HG02970 (cell line): ENCODE measurements at regions not wholly inside any gene's neighbourhood (a gene's known extent, or its start where the extent isn't known, plus 50 kb on each side); places are given as distances from the start of the nearest gene placed in this dataset.

Experiments
- ATAC-seq: cut with Tn5 transposase; IDR thresholded peaks from one replicate; pipeline ENCODE4 v1.9.1; 2021; ENCODE audit warnings: mild to moderate bottlenecking, moderate library complexity, moderate number of reproducible peaks; ENCODE audit not compliant: unreplicated experiment, low FRiP score

DNA sequence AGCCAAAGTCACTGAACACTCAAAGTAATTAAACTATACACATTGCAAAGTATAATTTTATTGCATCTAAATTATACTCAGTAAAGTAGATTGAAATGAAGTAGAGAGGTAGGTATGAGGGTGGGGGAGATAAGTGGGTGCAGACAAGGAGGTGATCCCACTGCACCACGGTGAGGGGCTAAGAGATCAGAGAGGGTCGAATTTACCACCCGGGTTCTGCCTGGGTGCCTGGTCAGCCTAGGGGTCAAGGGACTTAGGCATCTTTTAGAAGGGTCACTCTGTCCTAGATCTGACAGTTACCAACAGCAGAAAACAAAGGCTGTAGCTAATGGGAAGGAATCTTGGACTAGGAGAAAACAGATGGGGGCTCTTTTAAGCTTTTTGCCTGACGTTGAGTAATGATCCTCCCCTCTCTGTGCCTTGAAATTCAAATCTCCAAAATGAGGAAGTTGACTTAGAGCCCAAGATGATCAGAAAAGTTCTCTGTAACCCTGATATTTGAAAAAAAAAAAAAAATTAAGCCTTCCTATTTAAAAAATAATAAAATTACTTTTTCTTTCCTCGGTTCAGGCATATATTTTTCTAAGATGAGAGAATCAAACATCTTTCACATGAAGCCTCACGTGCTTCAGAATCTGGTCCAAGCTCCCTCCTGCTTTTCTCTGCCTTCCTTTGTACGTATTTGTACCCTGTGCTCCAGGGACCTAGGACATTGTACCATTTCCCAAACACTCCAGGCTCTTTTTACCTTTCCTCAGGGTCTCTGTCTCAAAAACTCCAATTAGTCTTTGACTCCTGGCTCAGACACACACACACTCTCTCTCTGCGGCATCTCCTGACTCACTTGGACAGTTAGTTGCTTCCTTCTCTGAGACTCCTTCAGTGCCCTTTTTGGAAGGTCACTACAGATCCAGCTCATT lies 353.9 kb downstream of the CYRIA start:
- no peak for ATAC-seq

DNA sequence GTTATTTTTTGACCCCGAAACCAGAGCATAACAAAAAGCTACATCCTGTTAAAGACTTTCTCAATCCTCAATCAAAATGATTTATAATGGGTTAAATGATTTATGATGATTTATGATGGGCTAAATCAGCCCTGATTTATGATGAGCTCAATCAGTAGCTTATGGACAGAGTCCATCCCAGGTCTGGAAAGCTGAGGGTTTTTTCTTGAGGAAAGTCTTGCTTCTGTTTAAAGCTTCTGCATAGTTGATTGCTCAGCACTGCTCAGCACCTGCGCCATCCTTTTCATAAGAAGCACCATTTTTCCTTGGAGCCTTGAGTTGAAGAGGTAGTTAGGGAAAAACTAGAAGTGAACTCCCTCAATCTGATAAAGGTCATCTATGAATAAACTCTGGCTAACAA lies 356.8 kb downstream of the CYRIA start:
- no peak for ATAC-seq

DNA sequence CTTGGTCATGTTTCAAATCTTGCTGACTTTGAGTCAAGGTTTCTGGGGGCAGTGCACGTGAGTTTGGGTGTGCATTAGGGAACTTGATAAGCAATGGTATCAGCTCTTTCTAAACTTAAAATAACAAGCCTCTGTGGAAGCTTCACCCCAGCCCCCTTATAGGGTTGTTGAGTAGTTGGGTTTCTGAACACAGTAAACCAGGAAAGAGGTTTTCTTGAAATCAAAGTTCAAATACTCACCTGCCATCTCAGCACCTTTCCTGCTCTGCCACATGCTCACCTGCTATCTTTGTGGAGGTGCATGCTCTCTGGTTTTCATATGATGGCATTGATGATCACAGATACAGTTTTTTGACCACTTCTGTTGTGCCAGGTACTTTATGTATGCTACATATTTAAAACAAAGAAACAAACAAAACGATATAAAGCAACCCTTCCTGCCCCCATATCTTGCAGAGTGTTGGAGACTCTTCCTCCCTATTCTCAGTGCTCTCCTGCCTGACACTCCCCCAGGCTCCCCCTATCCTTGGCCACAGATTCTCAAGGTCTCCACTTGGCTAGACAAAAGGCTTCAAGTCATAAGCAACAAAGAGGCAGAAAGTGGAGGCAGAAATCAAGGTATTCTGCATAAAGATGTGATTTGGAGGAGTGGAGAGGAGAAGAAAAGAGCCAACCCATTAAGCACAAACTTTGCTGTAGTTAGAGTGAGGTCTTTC lies 360.6 kb downstream of the CYRIA start:
- ATAC-seq, result no peak

DNA sequence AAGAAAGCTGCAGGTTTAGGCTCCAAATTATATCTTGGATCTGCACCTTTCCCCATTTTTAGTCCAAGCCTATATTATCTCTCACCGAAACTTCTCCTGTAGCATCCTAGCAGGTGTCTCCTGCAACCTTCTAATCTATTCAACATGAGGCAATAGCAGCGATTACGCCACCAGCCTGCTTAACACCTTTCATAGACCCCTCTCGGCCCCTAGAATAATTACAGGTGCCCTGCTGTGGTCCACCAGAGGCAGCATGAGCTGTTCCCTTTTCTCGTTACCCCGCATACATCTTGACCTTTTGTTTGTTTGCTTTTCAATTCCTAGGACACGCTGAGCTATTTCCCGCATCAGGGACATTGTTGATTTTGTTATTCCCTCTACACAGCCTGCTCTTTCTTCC lies 361.9 kb downstream of the CYRIA start:
- ATAC-seq, result no peak

DNA sequence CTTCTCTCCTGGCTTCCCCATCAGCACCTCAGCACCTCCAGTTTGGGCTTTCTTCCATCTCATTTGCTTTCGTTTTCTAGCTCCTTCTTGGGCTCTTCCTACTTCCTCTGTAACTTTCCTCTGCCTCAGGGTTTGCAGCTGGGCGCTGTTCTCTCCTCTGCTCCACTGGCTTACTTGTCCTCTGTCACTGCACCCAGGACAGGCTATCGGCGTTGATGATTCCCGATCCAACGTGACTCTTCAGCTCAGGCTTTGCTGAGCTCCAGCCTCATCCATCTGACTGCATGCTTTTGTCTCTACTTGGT lies 362.4 kb downstream of the CYRIA start:
- no peak for ATAC-seq

DNA sequence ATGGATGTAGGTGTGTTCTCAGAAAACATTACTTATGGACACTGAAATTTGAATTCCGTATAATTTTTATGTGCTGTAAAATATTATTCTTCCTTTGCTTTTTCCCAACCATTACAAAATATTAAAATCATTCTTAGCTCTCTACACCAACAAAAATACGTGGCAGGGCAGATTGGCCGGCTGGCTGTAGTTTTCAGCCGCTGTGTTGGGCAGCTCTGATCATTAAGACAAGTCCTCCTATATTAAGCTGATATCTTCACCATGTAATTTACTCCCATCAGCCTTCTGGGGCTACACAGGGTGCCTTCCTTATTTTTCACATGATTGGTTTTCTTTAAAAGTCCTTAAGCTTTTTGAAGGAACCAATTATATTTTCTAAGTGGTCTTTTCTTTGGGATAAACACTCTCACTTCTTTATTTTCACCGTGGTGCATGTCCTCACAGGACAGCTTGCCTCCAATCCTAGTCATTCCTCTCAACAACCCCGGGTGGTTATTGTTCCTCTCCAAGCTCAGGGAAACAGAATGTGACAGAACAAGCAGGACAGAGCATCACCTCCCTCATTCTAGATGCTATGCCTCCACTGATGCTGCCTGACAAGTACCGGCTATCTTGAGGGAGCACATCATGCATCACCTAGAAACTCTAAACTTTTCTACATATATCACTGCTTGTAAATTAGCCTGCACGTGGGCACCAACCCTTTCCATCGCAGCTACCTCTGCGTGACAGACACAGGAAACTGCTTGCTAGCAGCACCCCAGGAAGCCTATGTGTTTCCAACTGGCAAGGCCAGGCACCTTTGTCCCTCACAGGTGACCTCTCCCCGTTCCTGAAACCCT lies 362.3 kb downstream of the MYCN start:
- ATAC-seq, result no peak

DNA sequence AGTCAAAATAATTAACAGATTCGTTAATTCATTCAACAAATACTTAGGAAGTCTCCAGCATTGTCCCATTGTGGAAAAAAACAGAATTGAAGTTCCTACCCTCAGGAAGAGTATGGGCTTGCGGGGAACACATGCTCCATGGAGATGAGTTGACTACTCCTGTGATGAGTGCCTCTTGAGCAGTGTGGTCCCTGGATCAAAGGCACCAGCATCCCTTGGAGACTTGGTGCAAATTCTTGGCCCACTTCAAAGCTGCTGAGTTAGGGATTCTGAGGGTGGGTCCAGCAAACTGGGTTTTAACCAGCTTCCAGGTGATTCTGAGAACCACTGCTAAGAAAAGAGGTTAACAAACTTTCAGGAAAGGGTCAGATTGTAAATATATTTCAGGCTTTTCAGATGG lies 361.6 kb downstream of the MYCN start:
- ATAC-seq, result no peak

DNA sequence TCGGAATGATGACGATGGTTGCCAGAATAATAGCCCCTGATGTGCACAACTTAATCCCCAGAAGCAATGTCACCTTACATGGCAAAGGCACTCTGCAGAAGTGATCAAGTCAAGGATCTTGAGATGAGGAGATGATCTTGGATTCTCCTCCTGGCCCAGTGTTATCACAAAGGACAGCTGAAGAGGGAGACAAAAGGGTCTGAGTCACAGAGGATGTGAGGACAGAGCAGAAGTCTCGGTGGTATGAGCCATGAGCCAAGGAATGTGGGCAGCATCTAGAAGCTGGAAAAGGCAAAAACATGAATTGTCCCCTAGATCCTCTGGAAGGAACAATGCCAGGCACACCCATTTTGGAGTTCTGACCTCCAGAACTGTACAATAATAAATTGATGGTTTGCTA lies 358.5 kb downstream of the MYCN start:
- ATAC-seq, result no peak

DNA sequence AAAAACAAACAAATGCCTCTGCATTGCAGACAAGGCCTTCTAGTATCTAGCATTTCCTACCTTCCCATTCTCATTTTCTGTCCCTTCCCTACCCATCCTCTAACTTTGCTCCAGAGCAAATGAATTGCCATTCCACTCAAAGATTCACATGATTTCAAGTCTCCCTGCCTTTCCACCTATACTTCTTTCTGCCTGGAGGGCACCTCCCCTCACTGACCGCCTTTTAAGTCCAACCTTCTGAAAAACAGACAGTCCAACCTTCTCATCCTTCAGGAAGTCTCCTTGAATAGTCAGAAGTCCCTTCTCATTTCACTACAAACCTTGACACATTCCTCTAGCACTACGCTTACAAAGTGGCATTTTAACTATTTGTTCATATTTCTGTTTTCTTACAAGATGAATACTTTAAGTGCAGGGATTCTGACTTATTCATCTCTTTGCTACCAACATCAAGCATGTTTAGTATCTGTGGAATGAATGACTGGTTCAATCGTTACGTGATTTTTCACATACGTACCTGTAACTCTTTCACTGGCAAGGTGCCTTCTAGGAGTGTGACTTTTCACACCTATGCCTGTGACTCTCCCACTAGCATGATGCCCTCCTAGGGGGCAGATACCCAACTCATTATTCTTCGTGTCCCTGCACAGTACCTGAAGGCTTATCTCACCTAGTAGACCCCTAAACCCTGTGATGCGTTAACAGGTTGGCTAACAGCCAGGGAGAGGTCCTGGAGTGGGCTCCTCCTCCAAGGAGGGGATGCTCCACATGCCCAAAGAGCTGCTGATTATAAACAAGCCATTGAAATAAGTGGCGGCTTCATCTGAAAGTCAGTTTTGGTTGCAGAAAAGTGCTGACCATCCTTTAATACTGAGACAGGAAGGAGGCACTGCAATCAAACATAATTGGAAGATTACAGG lies 356.2 kb downstream of the MYCN start:
- ATAC-seq, result no peak

DNA sequence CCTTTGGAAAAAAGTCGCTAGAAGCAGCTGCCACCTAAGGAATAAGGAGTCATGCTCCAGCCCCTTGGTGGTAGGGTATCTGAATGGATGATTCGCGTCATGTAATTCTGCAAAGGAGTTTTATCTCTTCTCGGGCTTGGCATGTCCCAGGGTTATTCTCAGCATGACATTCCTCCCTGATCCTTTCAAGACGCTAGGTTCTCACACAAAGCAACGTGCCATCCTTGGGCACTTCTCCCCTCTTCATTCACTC lies 355.6 kb downstream of the MYCN start:
- no peak for ATAC-seq

DNA sequence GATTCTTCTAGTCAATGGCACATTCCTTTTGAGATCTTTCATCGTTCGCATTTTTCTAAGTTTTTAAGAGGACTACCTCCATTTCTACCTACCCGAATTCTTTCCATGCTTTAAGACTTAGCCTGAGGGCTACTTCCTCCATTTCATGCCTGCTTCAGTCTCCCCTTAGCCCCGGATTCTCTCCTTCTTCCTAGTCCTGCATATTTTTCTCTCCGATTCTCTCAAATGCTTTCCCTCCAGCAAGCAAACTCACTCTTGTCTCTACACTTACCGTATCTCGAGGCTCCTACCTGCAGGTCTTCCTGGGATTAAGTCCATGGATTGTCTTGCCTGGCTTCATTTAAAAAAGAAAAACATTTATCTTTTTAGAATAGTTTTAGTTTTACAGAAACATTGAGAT lies 354.4 kb downstream of the MYCN start:
- no peak for ATAC-seq

DNA sequence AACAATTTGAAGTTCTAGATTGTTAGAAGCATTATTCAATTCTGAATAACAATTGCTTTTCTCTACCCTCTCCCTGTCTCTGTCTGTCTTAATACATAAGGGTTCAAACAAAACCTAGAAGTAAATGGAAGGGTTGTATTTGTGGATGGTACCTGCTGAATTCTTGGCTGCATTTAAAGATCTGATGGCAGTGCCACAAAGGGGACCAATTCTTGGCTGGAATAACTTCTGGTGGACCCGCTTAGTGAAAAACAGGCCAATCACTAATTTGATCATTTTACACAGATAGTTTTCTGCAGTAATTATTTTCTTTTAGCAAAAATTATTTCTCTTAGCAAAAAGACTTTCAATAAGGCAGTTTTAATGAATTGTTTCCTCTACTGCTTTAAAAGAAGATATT lies 353.5 kb downstream of the MYCN start:
- ATAC-seq, result no peak

DNA sequence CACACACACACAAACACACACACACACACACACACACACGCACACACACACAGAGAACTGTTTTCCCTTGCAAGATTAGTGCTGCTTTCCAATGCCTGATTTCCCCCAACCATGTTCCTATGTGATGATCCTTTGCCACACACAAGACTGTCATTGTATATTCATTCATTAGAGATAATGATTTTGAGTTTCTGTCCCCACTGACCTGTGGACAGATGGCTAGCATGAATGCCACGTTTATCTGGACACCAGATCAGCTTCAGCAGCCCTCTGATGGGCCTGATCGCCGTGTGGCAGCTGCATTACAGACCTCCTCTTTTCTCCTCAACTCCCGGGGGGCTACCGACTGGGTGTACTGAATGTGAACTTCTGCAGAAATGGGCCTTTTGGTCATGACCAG lies 353.0 kb downstream of the MYCN start:
- no peak for ATAC-seq

DNA sequence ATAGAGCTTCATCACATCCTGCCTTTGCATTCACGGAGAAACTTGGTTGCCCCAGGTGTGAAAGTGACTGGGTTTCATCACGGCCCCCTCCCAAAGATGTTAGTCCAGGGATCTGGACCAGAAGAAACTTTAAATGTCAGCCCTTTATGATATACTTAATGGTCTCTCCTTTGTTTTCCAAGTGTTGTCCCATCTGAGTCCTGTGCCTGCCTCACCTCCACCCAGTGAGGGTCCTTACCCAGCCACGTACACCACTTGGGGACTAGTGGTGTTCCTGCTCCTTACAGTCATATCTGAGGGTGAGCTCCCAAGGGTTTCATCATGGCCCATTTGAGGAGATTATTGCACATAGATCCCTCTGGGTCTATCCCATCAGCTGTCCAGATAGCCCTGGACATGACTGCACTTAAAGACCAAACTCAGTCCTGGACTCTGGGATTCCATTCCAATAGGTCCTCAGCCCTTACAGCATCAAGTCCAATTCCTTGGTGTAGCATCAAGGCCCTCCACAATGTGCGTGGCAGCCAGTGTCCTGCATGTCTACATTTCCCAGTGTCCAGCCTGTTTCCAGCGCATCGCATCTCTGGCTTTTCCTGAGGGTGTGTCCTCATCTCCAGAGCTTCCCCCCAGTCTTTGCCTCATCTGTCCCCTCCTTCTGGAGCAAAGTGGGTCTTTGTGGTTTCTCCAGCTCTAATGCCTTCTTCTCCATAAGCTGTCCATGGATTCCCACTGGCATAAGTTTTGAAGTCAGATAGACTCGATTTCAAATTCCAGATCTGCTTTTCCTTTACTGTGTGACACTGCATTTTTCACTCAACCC lies 351.6 kb downstream of the MYCN start:
- ATAC-seq, result no peak

DNA sequence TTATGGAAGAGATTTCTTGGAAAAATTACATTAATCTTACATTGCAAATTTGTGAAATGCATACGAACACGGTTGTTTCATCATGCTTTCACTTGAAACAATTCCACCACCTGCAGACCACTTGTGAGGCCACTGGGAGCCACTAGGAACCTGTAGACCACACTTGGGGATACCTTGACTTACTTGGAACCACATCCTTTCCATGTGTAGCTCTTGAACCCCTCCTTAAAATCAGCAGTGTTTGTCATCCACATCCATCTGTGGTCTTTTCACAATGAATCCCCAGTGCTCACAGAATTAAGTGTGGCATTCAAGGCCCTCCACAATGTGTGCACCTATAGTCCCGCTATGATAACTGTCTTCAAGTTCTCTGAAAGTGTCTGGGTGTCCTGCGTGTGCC lies 350.9 kb downstream of the MYCN start:
- ATAC-seq, result no peak

DNA sequence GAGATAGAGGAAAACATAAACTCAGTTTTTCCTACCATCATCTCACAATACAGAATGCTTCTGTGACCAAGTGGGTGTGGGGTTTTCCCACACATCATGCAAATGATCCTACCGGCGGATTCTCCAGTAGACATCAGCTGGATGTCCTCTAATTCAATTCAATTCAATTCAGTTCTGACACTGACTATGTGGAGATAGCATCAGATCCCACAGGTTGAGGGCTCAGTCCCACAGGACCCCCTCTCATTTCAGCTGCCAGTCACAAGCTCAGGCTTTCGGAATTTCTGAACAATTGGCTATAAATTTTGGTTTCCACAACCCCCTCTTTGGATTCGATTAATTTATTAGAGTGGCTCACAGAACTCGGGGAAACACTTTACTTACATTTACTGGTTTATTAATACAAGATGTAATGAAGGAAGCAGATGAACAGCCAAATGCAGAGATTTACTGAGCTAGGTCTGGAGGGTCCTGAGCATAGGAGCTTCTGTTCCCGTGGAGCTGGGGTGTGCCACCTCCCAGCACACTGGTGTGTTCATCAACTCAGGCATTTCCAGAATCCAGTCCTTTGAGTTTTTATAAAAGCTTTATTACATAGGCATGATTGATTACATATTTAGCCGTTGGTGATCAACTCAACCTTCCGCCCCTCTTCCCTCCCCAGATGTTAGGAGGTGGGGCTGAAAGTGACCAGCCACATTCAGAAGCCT lies 350.1 kb downstream of the MYCN start:
- ATAC-seq, result no peak

DNA sequence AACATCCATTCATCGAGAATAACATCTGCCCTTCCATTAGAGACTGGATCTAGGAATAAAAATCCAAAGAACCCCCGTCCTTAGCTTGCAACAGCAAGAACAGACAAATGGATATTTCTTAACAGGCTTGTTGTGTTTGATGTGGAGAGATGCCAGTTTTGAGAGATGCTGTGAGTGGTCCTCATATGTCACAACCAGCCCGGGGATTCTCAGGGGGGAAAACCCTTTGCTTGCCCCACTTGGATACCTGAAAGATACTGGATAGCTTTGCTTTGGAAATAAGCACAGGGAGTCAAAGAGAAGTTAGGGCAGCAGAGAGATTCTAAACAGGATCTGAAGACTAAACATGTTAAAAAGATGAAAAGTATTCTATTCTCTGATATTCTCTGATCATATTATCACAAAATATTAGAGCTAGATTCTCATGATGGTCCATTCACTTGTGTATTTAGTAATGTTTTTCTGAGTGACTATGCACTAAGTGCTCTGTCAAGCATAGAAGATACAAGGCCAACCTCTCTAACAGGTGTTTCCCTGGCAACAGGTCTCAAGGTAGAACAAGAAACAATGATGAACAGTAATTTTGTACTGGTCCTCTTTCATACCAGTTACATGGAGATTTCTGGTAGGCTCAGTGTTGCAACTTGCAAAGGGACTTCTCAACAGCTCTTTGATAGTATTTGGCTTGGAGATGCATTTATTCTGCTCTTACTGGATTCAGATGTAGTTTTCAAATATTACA lies 348.2 kb downstream of the MYCN start:
- no peak for ATAC-seq

DNA sequence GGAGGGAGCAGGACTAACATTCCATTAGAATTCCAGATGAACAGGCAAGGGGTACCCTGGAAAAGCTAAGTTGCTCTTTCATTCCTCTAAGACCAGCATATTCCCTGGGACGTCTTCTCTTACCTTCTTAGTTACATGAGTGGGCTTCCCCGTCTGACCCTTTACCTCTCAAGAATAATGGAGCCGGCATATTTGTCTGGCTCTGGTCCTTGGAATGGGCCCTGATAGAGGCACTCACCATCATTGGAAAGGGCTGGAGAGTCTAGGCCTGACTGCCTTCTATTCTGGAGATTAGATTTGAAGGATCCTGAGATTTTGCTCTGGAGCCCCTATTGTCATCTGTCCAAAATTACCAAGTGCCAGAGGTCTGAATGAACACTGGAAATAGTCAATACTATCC lies 347.5 kb downstream of the MYCN start:
- no peak for ATAC-seq
